Left cardiac atrium (tissue), 4 donors: ENCODE measurements at regions not wholly inside any gene's neighbourhood (a gene's known extent, or its start where the extent isn't known, plus 50 kb on each side); places are given as distances from the start of the nearest gene placed in this dataset.

Experiments
- ATAC-seq, 2 donors: fragments of 200-7000 bp; cut with Tn5 transposase; one replicate each; pipeline ENCODE4 v1.9.1; 2020; ENCODE audit warnings: mild to moderate bottlenecking in 2 of 2, moderate library complexity in 2 of 2
- DNase-seq: peaks from one replicate; pipeline ENCODE4 v3.0.0-alpha.2; 2020
- intact Hi-C, 2 donors: fragments of 100-400 bp; cut with DNase I; formaldehyde crosslinking; loops; one replicate each; pipeline versions ENCODE4 v1.14.1 to v1.15.1; 2022 to 2023
- donor health status: DM: no; HTN: yes; CAD: no.
- donor health status: DM: no; HTN: yes; CAD: no; lungs with severe emphysema.
- donor health status: DM: yes; HTN: yes; CAD: no.
- donor health status: Dilated cardiomyopathy.

- ATAC-seq (no peak), DNase-seq (no peak)
- intact Hi-C loops = no loop called here
These were observed 664.0 kb upstream of the ARGLU1 start for GRCh38 chr13:107231944-107232343.

GRCh38 chr13:107223867-107224266, 655.9 kb upstream of the ARGLU1 start:
- DNase-seq = no peak
- ATAC-seq = no peak
- intact Hi-C loops = no loop called here

- no peak for DNase-seq
- intact Hi-C loops = no loop called here
- no peak for ATAC-seq
These were observed 654.7 kb upstream of the ARGLU1 start for GRCh38 chr13:107222597-107222996.

DNA sequence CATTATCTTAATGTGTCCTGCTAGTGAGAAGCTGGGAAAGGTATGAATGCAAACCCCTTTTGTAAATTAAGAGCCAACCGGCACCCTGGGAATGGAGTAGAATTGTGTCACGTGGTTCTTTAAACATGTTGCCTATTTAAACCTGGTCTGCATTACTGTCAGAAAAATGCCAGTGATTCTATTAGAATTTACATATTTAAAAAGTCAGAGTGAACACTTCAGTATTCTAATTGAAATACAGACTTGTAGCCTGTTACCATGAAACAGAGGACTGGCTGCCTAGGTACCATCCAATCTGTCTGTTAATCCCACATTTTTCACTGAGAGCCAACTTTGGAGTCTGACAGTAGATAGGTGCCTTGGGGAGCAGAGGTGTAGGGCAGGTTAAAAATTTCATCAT, 652.3 kb upstream of the ARGLU1 start:
- no peak for ATAC-seq
- DNase-seq = no peak
- intact Hi-C loops = no loop called here

DNA sequence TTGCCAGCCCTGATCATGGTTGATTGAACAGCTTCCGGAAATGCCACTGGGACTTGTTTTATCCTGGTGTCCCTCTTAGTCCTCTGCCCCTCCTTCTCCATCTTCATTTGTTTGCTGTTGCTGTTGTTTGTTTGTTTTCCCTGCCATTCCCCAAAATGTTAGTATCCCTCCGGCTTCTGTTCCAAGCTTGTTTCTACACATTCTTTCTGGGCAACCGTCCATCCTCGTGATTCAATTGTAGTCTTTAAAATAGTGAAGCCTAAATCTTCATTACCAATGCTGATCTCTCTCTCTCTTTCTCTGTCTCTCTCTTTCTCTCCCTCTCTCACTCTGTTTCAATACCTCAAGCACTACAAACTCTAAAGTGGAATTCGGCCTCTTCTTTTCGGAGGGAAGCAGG, 649.3 kb upstream of the ARGLU1 start:
- intact Hi-C loops = loop anchor here in 1 of 2 donors (10.0 kb wide), 1 partner anchor 428 kb away; no protein-coding TSS in a partner anchor
- DNase-seq (no peak), ATAC-seq (no peak)

GRCh38 chr13:107216046-107216755, 648.3 kb upstream of the ARGLU1 start:
- intact Hi-C loops = loop anchor here in 1 of 2 donors (10.0 kb wide), 1 partner anchor 429 kb away; no protein-coding TSS in a partner anchor
- no peak for ATAC-seq

GRCh38 chr13:107211073-107211472, 643.1 kb upstream of the ARGLU1 start:
- DNase-seq (peak; percentile 71), ATAC-seq (peak; percentile 85 to 94)
- intact Hi-C loops = loop anchor here (2.0 to 10.0 kb wide), 4 partner anchors 434 to 946 kb away; no protein-coding TSS in a partner anchor

More at GRCh38 chr13:107216046-107216755, 648.3 kb upstream of the ARGLU1 start:
- no peak for DNase-seq

GRCh38 chr13:107210723-107211030, 642.7 kb upstream of the ARGLU1 start:
- DNase-seq (no peak), ATAC-seq (peak in 1 of 2 donors; percentile 14)
- intact Hi-C loops = loop anchor here (2.0 to 10.0 kb wide), 4 partner anchors 434 to 947 kb away; no protein-coding TSS in a partner anchor

DNA sequence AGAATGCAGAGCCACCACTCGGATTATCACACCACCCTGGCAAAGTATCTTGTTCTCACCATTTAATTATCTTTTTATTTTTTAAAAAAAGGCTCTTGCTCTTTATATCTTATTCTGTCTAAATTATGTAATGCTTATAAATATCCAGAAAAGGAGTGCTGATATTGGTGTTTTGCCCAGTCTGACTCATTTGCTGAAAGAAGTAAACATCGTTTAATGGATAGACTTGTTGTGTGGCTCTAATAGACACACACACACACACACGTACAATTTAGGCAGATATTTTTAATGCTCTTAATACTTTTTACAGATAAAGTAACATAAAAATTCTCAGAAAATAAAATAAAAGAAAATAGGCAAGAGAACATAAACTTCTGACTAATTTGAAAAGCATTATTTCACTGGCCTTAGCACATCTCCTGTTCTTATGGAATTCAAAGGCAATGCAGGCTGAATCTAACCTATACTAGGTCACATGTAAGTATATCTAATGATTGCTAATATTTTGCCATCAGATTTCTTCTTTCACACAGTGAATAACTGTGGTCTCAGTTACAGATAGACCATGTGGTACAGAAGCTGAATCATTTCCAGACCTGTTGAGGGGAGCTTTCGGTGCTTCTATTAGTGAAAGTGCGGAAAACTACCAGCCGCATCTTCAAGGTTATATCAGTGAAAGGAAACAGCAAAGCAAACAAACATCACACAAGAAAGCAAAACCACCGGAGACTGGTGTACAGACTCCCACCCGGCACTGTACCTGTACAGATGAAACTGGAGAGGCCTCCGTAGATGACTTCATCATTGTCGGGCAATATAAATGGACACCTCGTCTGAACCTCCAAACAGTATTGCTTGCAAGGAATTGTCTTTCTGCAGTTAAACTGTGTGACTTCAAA, 642.1 kb upstream of the ARGLU1 start:
- intact Hi-C loops = loop anchor here (2.0 to 10.0 kb wide), 4 partner anchors 435 to 947 kb away; no protein-coding TSS in a partner anchor
- DNase-seq (no peak), ATAC-seq (peak in 1 of 2 donors; percentile 67)

DNA sequence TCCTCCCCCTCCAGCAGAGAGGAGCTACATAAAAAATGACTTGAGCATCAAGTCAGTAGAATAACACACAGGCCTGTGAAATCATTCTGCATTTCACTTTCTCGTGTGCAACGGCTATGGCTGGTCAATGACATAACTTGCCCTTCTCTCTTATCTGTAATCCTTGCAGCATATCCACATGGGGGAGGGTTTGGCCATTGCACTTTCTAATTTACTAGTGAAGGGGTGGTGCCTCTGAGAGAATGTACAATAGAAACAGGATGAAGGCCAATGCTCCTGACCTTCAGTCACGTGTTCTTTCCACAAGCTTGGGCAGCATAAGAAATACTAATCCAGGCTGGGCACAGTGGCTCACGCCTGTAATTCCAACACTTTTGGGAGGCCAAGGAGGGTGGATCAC, 641.0 kb upstream of the ARGLU1 start:
- DNase-seq (no peak), ATAC-seq (no peak)
- intact Hi-C loops = no loop called here

DNA sequence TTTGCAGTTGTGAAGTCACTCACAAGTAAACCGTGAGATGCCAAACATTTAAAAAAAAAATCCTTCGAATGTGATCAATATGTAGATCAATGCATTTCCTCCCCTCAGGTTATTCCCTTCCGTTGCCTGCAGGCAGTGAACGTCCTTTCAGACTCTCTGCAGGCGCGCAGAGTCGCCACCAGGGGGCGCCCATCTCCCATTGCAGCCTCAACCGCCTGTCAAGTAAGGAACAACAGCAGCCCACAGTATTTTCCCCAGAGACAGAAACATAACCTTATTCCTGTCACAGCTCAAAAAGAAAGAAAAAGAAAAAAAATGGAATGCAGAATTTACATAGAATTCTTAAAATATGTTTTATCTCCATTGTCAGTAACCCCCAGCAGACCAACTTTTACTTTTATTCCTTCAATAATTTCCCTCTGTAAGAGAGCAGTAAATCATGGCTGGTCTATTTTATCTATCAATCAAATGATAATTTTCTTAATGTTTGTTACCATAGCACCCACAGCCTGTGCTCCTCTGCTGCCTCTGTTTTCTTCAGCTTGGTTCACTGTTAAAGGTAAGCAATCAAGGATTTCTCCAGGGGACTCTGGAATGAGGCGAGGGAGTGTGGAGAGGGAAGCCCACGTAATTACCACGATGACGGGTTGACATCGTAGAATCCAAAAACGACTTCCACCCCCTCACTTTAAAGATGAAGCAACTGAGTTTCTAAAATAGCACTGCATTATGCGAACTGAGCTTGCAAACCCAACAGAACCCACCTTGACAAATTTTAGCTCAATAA, 637.6 kb upstream of the ARGLU1 start:
- peak; percentile 57 for DNase-seq
- intact Hi-C loops = no loop called here
- ATAC-seq = peak; percentile 72 to 83

GRCh38 chr13:107203146-107203847, 635.4 kb upstream of the ARGLU1 start:
- ATAC-seq (peak in 1 of 2 donors; percentile 46), DNase-seq (no peak)
- intact Hi-C loops = no loop called here

GRCh38 chr13:107202371-107203023, 634.6 kb upstream of the ARGLU1 start:
- DNase-seq = peak; percentile 72
- intact Hi-C loops = no loop called here

GRCh38 chr13:107200491-107200890, 632.6 kb upstream of the ARGLU1 start:
- ATAC-seq (no peak), DNase-seq (no peak)
- intact Hi-C loops = no loop called here

More at GRCh38 chr13:107202371-107203023, 634.6 kb upstream of the ARGLU1 start:
- peak; percentile 54 to 84 for ATAC-seq

GRCh38 chr13:107192289-107192688, 624.4 kb upstream of the ARGLU1 start:
- ATAC-seq (no peak), DNase-seq (no peak)
- intact Hi-C loops = no loop called here

DNA sequence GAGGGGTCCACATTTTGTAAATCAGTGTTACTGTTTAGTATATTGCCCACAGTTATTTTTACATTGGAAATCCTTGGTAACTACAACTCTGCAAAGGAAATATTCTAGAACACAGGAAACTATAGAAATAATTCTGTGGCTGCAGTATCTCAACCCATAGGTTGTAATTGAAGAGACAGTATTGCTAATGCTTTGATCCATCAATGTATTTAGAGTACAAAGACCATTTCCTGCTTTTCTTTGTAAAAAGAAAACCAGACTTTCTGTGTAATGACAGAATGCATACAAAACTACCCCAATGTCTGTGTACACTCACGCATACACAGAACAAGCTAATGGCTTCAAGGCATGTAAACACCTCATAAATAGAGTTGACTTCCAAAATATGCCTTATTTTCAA, 622.1 kb upstream of the ARGLU1 start:
- no peak for DNase-seq
- intact Hi-C loops = no loop called here
- ATAC-seq = no peak

DNA sequence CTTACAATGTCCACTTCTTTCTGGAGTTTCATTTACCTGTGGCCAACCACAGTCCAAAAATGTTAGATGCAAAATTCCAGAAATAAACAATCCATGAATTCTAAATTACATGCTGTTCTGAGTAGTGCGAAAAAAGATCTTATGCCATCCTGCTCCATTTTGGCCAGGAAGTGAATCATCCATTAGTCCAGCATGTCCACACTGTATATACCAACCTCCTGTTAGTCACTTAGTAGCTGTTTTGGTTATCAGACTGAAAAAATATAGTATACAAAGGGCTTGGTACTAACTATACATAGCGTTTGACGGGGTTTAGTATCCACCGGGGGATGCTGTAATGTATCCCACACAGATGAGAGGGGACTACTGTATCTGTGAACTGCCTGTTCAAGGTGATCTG, 618.0 kb upstream of the ARGLU1 start:
- intact Hi-C loops = no loop called here
- no peak for ATAC-seq

DNA sequence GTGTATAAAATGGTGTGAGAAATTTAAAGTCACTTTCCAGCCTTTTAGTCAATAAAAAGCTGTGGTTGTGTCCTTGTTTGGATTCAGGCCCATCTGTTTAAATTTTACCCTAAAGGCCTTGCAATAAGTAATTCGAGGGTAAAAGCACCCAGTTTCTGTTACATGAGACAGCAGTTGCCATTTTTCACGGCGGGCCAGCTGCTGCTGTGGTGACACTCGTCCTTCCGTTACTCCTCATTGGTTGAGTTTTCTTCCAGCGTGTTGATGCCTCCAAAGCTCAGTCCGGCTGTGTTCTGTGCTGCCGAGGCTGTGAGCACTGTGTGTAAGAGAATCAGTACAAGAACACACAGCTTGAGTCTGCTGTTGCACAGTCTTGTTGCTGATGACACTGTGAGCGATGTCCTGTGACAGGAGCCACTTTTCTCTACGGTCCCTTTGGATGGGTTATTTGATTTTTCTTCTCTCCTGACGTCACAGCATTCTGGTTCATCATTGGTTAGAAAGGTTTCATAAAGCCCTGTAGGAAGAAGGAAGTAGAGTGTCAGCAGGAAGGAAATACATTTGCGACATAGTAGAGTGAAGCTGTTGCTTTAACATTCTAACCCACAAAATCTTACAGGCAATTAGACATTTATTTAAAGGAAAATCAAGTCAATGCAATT, 602.5 kb upstream of the ARGLU1 start:
- intact Hi-C loops = no loop called here
- ATAC-seq (no peak), DNase-seq (no peak)

More for the DNA sequence above, 618.0 kb upstream of the ARGLU1 start:
- DNase-seq = no peak
